MCF 10A (cell line): ENCODE measurements at regions not wholly inside any gene's neighbourhood (a gene's known extent, or its start where the extent isn't known, plus 50 kb on each side); places are given as distances from the start of the nearest gene placed in this dataset.

Source experiments
- BruUV-seq: library from RNA; stranded (reverse); fragments of 400-500 nt; replicated peaks from 2 replicates; lab custom pipeline; 2021; lab: Mats Ljungman, UMichigan
- CTCF ChIA-PET: fragments of 300-600 bp; sonication (Branson Sonifier 250); formaldehyde crosslinking; extraction: SDS; loops from one replicate; lab custom pipeline; 2021; ENCODE audit warnings: antibody characterized with exemption, inconsistent platforms; lab: Yijun Ruan, JAX
- POLR2A ChIA-PET: fragments of 300-600, 350-650 bp; sonication (Branson Sonifier 250); formaldehyde crosslinking; extraction: SDS; loops from one replicate; lab custom pipeline; 2020; ENCODE audit warnings: antibody characterized with exemption, inconsistent platforms; lab: Yijun Ruan, JAX
- DNase-seq: peaks from one replicate; pipeline ENCODE4 v3.0.0-alpha.2; 2018; ENCODE audit not compliant: unreplicated experiment
- H3K27ac Mint-ChIP-seq: one replicate; pipeline ENCODE4 v1.8.0; 2022; ENCODE audit warnings: mild to moderate bottlenecking, low read depth, mixed read lengths; ENCODE audit not compliant: unreplicated experiment
- H3K27me3 Mint-ChIP-seq: one replicate; pipeline ENCODE4 v1.8.0; 2022; ENCODE audit warnings: mixed read lengths; ENCODE audit not compliant: insufficient read depth, unreplicated experiment
- H3K36me3 Mint-ChIP-seq: one replicate; pipeline ENCODE4 v1.8.0; 2022; ENCODE audit warnings: mild to moderate bottlenecking, moderate library complexity, mixed read lengths; ENCODE audit not compliant: insufficient read depth, unreplicated experiment
- H3K4me1 Mint-ChIP-seq: one replicate; pipeline ENCODE4 v1.8.0; 2022; ENCODE audit warnings: mixed read lengths; ENCODE audit not compliant: insufficient read depth, unreplicated experiment
- H3K4me3 Mint-ChIP-seq: one replicate; pipeline ENCODE4 v1.8.0; 2022; ENCODE audit warnings: mild to moderate bottlenecking, moderate library complexity, mixed read lengths; ENCODE audit not compliant: unreplicated experiment
- H3K9me3 Mint-ChIP-seq: one replicate; pipeline ENCODE4 v1.8.0; 2022; ENCODE audit warnings: mixed read lengths; ENCODE audit not compliant: unreplicated experiment
- CTCF ChIP-seq: fragments of 200-600 bp; IDR thresholded peaks from one replicate; pipeline ENCODE4 v1.8.0; 2022; ENCODE audit warnings: antibody characterized with exemption, mild to moderate bottlenecking; ENCODE audit not compliant: unreplicated experiment
- intact Hi-C: fragments of 100-400 bp; cut with micrococcal nuclease; formaldehyde crosslinking; loops from 2 replicates; pipeline ENCODE4 v1.14.1; 2022

GRCh38 chr2:17148407-17149145 lies 369.7 kb downstream of the RAD51AP2 start:
- Mint-ChIP-seq H3K9me3 (no peaks in the 10 kb centered on the region), H3K27ac (no peak overlapping the region), H3K27me3 (peaks cover 14% of the 10 kb centered on the region), H3K4me3 (no peak overlapping the region), H3K36me3 (no peaks in the 10 kb centered on the region), H3K4me1 (no peaks in the 10 kb centered on the region)
- peak; percentile 38 for DNase-seq
- POLR2A ChIA-PET = no interaction called here
- TF ChIP-seq CTCF = peak; percentile 25
- BruUV-seq = no TSS peak
- intact Hi-C loops = loop anchor here (1.0 kb wide), 1 partner anchor 375 kb away; no protein-coding TSS in a partner anchor
- CTCF ChIA-PET = interaction anchor here (0.8 to 4.0 kb wide), 11 partner anchors 12 to 540 kb away, joined by 3 to 28 read pairs (median 4); no protein-coding TSS in a partner anchor

GRCh38 chr2:17146358-17146757 lies 371.9 kb downstream of the RAD51AP2 start:
- H3K9me3 Mint-ChIP-seq = no peaks in the 10 kb centered on the region
- ChIA-PET POLR2A (no interaction called here), CTCF (interaction anchor here (4.0 kb wide), 1 partner anchor 374 kb away, joined by 28 read pairs; no protein-coding TSS in a partner anchor)
- H3K27me3 Mint-ChIP-seq = peaks cover 14% of the 10 kb centered on the region
- DNase-seq = no peak
- H3K36me3 Mint-ChIP-seq = no peaks in the 10 kb centered on the region
- BruUV-seq = no TSS peak
- H3K4me1 Mint-ChIP-seq = no peaks in the 10 kb centered on the region
- TF ChIP-seq CTCF = no peak
- H3K4me3 Mint-ChIP-seq = no peak overlapping the region
- intact Hi-C loops = no loop called here
- H3K27ac Mint-ChIP-seq = no peak overlapping the region

GRCh38 chr2:17136877-17137276 lies 381.4 kb downstream of the RAD51AP2 start:
- Mint-ChIP-seq H3K27ac (no peak overlapping the region), H3K27me3 (peaks cover 44% of the 10 kb centered on the region), H3K4me3 (no peak overlapping the region), H3K36me3 (no peaks in the 10 kb centered on the region), H3K4me1 (no peaks in the 10 kb centered on the region), H3K9me3 (no peaks in the 10 kb centered on the region)
- no peak for DNase-seq
- BruUV-seq = no TSS peak
- ChIA-PET POLR2A (no interaction called here), CTCF (no interaction called here)
- no peak for TF ChIP-seq CTCF
- intact Hi-C loops = no loop called here

DNA sequence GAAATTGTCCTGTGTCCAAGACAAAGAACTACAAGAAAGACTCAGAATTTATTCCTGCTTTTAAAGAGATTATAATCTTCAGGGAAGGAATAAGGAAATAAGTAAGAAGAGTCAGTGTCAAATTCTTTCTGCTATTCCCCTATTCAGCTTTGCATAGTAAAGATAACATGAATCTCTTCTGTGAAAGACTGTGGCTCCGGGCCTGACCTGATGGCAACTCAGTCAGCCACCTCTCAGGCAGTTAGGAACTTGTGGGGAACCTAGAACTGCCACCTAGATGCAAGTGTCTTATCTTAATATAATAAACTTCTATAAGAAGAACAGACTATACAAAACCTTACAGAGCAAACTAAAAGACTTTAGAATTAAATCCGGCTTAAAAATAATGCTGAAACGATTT lies 382.0 kb downstream of the RAD51AP2 start:
- CTCF ChIA-PET = no interaction called here

More for the DNA sequence above, 382.0 kb downstream of the RAD51AP2 start:
- intact Hi-C loops = no loop called here
- H3K4me1 Mint-ChIP-seq = no peaks in the 10 kb centered on the region
- H3K36me3 Mint-ChIP-seq = no peaks in the 10 kb centered on the region
- H3K9me3 Mint-ChIP-seq = no peaks in the 10 kb centered on the region
- POLR2A ChIA-PET = no interaction called here
- H3K27me3 Mint-ChIP-seq = peaks cover 44% of the 10 kb centered on the region
- TF ChIP-seq CTCF = no peak
- H3K4me3 Mint-ChIP-seq = no peak overlapping the region
- H3K27ac Mint-ChIP-seq = no peak overlapping the region
- BruUV-seq = no TSS peak
- no peak for DNase-seq
